Stimulated activated CD8-positive, alpha-beta memory T cell treated with anti-CD3 and anti-CD28 coated beads, Interleukin-4, amount 100 ng/mL, for 4 hours (primary cell): ENCODE measurements at regions not wholly inside any gene's neighbourhood (a gene's known extent, or its start where the extent isn't known, plus 50 kb on each side); places are given as distances from the start of the nearest gene placed in this dataset.
"Not testable (repeated sequence)": the region's sequence is repeated elsewhere in the genome, so short reads cannot be mapped to it uniquely, and the experiment has no call there.

Experiments
- DNase-seq, 2 donors: peaks; one replicate each; pipeline ENCODE4 v3.0.0-alpha.2; 2020; ENCODE audit warnings: low read depth in 2 of 2, low spot score in 1 of 2

DNA sequence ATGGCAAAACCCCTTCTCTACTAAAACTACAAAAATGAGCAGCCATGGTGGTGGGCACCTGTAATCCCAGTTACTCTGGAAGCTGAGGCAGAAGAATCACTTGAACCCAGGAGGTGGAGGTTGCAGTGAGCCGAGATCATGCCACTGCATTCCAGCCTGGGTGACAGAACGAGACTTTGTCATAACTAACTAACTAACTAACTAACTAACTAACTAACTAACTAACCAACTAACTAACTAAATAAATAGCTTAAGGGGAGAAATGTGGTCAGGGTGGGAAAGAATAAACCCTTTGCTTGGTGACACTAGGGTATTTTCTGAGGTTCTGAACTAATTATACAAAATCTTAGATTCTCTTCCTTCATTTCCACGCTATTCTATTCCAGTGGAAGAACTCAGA is 184.4 kb upstream of the MEF2C start:
- DNase-seq: no peak

DNA sequence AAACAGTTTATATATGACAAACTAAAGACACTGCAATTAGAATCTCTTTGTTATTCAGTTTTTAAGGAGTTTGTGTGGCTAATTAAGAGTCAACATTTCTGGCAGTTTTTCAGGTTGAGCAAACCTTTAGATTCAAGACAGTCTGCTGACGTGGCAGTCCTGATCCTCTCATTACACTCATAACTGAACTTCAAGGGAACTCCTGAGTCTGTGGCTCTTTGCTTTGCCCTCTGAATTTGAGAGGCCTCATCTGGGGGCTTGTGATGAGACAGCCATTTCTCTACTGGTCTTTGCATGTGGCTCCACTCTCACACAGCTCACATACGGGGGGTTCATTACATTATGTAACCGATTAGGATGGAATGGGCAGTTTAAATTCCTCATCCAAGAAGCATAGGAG is 182.9 kb upstream of the MEF2C start:
- no peak for DNase-seq

DNA sequence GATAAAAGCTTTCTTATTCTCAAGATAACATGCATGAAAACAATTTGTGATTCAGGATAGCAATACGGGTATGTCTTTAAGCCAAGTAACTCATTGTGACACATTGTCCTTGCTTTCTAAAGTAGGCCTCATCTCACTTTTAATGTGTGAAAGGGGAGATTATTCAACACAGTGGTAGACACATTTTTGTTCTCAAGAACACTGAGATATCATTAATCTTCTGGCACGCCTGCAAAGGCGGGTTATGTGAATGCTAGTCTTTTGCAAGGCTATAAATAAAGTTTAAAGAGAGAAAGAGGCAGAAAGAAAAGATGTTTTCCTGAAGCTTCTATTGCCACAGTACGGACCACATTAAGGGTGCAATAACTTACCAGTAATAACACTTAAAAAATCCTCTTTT is 181.8 kb upstream of the MEF2C start:
- DNase-seq: no peak

GRCh38 chr5:89064054-89064453 is 181.1 kb upstream of the MEF2C start:
- no peak for DNase-seq

- DNase-seq: no peak
These were observed 177.8 kb upstream of the MEF2C start for GRCh38 chr5:89060768-89061167.

- no peak for DNase-seq
These were observed 176.3 kb upstream of the MEF2C start for GRCh38 chr5:89059274-89059673.

GRCh38 chr5:89055695-89056085 is 172.7 kb upstream of the MEF2C start:
- DNase-seq: no peak

DNA sequence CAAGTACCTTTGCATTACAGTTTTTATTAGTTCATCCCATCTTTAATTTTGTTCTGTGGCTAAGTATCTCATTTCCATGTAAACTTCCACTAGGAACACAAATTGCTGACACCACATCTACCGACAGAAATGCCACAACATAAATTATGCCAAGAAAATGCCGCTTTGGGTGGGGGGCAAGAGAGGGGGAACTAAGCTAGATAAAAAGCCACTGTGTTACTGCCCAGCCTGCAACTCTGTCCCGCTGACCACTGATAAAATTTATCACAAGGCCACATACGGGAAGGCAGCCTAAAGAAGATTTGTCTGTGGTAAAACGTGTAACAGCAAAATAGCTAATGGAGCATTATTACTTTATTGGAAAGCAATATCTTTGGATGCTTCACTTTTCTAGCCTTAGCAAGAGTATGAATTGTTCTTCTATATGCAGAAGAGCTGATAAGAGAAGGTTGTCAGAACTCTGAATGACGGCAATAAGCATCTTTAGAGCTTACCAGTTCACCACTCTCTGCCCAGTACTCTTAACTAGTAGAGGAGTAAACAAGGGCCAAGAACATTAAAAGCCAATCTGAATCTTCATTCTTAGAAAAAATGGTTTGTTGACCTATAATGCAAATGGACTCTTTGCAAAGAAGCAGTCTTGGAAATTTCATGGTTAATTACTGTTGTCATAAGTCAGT is 172.2 kb upstream of the MEF2C start:
- DNase-seq: no peak

DNA sequence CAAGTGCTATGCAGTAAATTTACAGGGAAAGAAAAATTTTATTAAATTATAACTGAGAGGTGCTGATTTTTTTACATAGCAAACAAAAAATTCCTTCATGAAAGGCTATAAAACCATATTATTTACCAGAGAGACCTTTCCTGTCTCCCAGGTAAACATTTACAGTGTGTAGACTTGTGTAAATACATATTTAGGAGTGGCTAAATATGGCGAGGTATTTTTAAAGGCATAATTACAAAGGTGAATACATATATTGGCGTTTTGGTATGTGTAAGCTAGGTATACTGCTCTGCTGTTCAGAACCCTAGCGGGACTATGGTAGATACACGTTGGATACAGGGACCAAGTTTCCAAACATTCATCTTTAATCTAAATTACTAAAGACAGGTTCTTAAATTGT is 170.6 kb upstream of the MEF2C start:
- DNase-seq: no peak

DNA sequence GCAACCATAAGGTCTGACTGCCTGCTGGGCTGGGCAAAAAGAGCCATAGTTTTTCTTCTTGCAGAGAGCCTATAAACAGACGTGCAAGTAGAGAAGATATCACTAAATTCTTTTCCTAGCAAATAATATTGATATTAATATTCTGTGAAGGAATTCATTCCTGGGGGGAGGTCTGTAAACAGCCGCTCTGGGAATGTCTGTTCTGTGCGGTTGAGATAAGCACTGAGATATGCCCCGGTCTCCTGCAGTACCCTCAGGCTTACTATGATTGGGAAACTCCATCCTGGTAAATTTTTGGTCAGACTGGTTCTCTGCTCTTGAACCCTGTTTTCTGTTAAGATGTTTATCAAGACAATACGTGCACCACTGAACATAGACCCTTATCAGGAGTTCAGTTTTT is 167.1 kb upstream of the MEF2C start:
- not testable (repeated sequence) for DNase-seq

GRCh38 chr5:89047571-89047970 is 164.6 kb upstream of the MEF2C start:
- DNase-seq: no peak

DNA sequence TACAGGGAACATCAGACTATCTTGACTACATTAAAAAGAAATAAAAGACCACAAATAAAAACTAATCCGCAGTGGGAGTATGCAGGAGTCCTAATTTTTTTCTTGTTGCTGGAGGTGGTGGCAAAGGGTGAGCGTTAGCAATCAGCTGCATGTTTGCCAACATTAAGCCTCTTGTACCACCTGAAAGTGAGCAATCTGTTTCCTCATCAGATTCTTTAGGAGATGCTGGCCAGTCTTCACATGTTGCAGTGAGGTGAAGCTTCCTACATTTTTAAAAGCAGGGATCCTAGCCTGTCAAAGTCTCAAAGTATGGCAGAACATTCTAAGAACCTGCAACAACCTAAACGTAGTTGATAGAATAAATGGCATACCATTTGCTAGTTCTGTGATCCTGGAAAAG is 162.2 kb upstream of the MEF2C start:
- DNase-seq: no peak

- DNase-seq: no peak
These were observed 161.8 kb upstream of the MEF2C start for GRCh38 chr5:89044674-89045200.

GRCh38 chr5:89043676-89044075 is 160.7 kb upstream of the MEF2C start:
- DNase-seq: no peak

DNA sequence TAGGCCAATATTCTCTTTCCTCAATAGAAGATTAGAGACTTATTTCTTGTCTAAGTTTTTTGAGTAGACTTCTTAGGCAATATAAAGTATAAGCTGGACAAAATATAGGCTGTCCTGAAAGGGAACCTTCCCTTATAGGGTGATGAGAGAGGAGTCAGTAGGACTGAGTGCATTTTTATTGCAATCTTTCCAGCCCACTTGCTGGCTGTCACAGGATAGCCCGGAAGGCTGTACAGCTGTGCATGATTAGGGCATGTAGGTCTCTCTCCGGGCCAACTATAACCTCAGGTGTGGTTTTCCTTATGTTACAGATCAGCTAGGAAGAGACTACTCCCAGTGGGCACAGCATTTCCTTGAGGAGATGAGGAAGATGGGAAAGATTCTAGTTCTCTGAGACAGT is 159.8 kb upstream of the MEF2C start:
- DNase-seq: no peak

- DNase-seq: no peak
These were observed 159.0 kb upstream of the MEF2C start for GRCh38 chr5:89041976-89042375.

- DNase-seq: no peak
These were observed 158.3 kb upstream of the MEF2C start for GRCh38 chr5:89041249-89041779.

DNA sequence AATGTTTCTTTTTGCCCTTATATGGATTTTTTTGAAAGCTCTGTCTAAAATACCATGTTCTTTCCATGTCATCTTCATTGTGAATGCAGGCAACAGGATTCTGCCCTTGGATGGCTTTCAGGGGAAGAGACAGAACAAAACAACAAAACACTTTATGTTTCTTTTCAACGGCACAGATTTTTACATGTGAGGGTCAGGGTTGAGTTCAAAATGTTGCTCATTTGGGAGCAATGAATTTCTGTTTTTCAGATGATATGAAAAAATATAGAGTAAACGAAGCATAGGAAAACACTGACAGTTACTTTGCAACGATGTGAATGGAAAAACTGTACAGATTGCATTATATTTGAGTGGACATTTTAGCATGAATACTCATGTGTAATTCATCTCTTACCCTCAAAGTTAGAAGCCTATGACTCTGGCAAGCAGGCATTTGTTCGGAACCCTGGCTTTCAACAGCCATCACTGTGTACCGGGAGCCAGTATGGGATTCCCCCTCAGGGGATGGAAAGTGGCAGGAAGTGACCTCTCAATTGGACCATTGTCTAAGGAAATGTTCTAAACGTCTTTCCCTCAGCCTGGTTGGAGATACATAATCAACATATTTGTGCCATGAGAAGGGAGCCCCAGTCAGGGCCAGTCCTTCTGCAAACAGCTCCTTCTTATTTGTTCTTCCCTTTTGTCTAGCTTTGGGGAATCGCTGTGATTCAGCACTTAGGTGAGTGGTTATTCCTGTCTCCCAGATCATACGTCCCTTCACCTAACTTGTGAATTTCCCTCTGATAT is 153.9 kb upstream of the MEF2C start:
- no peak for DNase-seq

DNA sequence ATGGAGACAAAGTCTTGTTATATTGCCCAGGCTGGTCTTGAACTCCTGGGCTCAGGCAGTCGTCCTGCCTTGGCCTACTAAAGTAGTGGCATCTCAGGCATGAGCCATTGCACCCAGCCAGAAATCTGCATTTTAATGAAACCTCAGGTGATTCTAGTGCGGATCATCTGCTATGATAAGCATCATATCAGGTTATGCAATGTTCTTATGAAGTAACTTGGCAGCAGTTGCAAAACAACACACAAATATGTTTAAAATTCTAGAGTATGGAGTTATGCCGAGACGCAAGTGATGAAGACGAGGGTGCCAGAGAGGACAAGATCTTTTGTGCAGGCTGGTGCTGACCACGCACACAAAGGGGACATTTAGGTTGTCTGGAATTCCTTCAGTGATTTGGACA is 153.2 kb upstream of the MEF2C start:
- no peak for DNase-seq

- no peak for DNase-seq
These were observed 151.6 kb upstream of the MEF2C start for GRCh38 chr5:89034588-89034987.

DNA sequence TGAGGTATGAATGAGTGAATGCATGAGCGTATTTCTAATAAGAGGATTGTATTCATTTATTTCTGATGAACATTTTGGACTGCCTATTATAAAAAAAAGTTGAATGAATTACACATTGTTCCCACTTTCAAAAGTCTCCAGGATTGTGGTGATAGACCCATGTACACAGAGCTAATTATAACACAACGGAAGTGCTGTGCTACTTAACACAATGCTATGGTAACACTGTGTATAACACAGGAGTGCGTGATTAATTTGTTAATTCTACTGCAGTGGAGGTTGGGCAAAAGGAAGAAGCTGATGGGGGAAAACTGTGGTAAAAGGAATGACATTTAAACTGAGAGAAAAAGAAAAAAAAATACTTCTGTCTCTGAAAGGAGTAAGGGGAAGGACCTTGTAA is 147.8 kb upstream of the MEF2C start:
- DNase-seq: no peak

- DNase-seq: no peak
These were observed 145.8 kb upstream of the MEF2C start for GRCh38 chr5:89028595-89029285.
